Stimulated activated CD4-positive, alpha-beta T cell treated with anti-CD3 and anti-CD28 coated beads, Interleukin-4, amount 100 ng/mL, for 48 hours (primary cell): ENCODE measurements at regions not wholly inside any gene's neighbourhood (a gene's known extent, or its start where the extent isn't known, plus 50 kb on each side); places are given as distances from the start of the nearest gene placed in this dataset.

Source experiments
- DNase-seq, 2 donors: peaks; one replicate each; pipeline ENCODE4 v3.0.0-alpha.2; 2020; ENCODE audit warnings: low read depth in 2 of 2

DNA sequence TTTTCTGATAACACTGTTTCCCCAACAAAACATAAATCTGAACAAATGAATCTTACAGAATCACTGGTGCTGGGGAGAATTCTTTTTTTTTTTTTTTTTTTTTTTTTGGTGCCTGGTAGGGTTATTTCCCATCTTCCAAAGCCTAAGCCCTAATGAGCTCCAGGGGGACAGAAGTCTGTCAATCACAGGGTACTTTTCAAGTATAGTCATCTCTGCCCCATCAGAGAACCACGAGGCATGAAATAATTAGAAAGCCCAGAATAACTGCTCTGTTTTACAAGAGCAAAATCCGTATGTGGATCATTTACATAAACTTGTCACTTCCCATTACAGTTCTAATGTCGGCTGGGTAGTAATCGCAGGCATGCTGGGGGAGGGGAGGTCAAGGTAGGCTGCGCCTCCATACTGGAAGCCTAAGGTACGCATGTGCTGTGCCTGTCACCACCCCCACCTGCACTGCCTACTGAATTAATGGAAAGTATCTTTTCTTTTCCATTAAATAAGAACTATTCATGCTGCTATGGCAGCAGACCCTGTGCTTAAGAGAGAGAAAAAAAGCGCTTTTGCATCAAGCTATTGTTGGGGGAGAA lies 164.7 kb upstream of the LEF1 start:
- no peak for DNase-seq

GRCh38 chr4:108331905-108332632 lies 163.3 kb upstream of the LEF1 start:
- DNase-seq: no peak

- no peak for DNase-seq
Observed at GRCh38 chr4:108328383-108328732, 159.6 kb upstream of the LEF1 start.

GRCh38 chr4:108327642-108328382 lies 159.1 kb upstream of the LEF1 start:
- no peak for DNase-seq

GRCh38 chr4:108325561-108325960 lies 156.8 kb upstream of the LEF1 start:
- DNase-seq: no peak

GRCh38 chr4:108324450-108324849 lies 155.7 kb upstream of the LEF1 start:
- DNase-seq: no peak

- no peak for DNase-seq
Observed at GRCh38 chr4:108322497-108322896, 153.8 kb upstream of the LEF1 start.

DNA sequence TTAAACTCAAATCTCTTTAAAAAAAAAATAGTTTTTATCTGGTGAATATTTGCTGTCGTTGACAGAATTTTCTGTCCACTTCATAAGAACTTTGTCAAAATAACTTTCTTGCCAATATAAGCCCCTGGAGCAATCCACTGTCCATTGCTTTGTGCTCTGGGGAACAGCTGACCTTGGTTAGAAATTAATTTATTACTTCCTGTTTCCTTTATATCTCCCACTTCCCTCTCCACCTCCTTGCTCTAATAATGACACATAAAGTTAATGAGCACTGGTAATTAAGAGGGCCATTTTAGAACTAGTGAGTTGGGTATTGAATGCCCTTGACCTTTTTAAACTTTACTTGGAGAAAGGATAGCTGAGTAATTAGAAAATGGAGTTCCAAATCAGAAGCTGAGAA lies 151.3 kb upstream of the LEF1 start:
- DNase-seq: no peak

- DNase-seq: no peak
Observed at GRCh38 chr4:108317377-108317776, 148.6 kb upstream of the LEF1 start.

- no peak for DNase-seq
Observed at GRCh38 chr4:108315694-108316093, 147.0 kb upstream of the LEF1 start.

GRCh38 chr4:108314900-108315589 lies 146.3 kb upstream of the LEF1 start:
- no peak for DNase-seq

GRCh38 chr4:108313546-108314339 lies 145.0 kb upstream of the LEF1 start:
- DNase-seq: no peak

GRCh38 chr4:108311313-108311712 lies 142.6 kb upstream of the LEF1 start:
- no peak for DNase-seq

DNA sequence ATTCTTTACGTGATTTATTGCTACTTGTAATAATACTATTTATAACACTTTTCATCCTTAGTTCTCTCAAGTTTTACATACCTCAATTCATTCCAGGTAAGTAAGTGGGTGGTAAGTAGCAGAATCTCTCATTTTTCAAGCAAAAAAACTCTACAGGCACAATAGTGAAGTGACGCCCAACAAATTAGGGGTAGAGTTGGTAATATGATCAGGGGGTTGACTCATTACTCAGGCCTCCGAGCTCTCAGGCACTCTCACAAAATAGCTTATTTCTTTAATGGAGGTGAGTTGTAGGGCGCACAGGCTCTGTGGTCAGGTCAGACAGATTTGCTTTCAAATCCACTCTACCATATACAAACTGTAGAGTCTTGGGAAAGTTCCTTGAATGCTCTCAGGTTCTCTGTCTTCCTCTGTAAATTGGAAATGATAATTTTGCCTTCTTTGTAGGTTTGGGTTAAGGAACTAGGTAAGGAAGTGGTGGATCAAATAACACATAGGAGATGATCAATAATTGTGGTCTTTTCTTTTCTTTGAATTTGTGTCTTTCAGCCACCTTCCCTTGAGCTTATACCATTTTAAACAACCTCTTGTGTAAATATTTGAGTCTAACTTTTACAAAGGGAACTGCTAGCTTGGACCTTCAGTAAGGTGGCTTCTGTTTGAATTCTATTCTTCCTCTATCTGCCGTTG lies 134.9 kb upstream of the LEF1 start:
- no peak for DNase-seq

GRCh38 chr4:108301545-108302251 lies 133.0 kb upstream of the LEF1 start:
- DNase-seq: no peak

GRCh38 chr4:108297605-108298004 lies 128.9 kb upstream of the LEF1 start:
- no peak for DNase-seq

DNA sequence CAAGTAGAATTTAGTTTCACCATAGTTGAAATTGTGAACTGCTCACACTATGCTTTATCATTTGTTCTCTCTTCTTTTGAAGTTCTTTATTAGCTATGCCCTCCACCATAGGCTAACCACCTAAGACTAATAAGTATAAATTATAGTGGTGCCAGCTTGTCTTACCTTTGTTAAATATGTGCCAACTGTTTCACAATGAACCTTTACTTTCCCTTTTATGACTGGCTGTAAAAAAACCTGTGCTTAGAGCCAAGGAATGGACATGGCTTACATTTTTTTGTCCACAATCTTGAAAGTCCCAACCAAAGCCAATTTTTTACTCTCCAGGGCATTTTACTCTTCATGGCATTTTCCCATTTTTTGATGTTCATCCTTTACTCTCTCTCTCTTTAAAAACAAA lies 123.5 kb upstream of the LEF1 start:
- no peak for DNase-seq

DNA sequence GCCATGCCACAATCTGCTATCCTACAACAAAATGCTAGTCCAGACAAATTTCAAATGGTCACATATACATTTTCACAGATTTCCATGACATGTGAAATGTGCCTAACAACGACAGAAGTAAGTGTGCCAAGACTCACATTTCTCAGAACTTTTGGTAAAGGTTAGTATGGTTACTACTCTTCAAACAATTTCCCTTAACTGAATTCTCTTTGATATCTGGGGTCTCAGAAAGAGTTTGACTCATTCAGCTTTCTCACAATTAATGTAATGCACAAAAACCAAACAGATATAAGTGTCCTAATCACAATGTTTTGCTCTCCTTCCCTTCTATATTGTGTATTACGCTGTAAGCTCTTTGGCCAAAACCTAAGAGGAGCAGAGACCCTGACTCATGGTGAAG lies 122.4 kb upstream of the LEF1 start:
- DNase-seq: no peak

DNA sequence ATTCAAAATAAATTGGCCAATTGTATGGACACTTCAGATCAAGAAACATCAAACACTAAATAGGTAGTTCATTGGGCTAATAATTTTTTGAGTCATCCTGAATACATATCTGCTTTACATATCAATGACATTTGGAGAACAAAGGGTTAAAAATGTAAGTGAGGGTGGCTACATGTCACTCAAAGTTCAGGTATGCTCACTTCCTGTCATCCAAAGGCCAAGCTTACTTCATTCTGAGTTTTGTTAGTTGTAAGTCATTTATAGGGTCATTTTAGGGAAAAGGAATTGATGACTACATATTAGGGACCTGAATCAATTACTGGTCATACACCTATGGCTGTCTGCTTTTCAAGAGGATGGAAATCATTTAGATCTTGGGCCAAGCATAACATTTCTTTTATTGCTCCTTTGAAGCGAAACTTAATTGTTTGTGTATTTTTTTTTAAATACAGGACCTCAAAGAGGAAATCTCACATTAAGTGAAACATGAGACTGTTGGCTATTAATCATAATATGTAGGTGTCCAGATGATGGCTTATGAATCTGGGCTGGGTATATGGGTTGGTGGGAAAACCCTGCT lies 119.2 kb upstream of the LEF1 start:
- DNase-seq: no peak

DNA sequence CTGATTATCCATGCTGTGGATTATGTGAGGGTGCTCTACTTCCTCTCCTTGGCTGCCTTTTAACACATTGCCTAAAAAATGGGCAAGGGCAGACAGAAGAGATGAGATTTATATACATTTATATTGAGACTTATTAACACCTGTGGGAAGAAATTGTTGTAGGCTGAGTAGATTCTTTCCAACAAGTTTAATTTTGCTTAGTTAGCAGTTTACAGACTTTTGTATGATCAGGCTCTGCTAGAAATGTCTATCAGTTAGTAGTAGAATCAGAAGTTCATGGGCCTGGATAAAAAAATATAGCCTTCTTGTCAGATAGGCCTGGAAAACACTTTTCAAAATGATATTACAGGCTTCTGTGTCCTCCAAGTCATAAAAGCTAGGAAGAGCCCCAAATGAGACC lies 111.3 kb upstream of the LEF1 start:
- DNase-seq: no peak
